GM21717 (cell line): ENCODE measurements at regions not wholly inside any gene's neighbourhood (a gene's known extent, or its start where the extent isn't known, plus 50 kb on each side); places are given as distances from the start of the nearest gene placed in this dataset.

Experiments used
- ATAC-seq: cut with Tn5 transposase; IDR thresholded peaks from one replicate; pipeline ENCODE4 v1.9.1; 2021; ENCODE audit warnings: mild to moderate bottlenecking, moderate library complexity; ENCODE audit not compliant: unreplicated experiment

DNA sequence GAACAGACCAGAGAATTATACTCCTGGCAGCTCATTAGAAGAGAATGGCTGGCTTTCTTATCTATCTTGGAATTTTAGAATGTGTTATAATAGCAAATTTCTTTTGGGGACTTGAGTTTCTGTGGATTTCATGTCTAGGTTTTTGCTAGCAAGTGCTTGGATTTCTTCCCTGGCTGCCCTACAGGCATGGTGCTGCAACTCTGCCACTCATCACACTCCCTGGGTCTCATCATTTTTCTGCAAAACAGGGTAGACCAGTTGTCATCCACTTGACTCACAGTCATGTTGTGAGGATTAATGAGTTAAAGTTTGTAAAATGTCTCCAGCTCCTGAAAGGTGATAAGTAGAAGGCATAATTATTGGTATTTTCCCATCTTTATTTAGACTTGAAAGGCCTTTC, 60.7 kb upstream of the LCORL start:
- ATAC-seq: no peak

GRCh38 chr4:18081708-18082107, 60.2 kb upstream of the LCORL start:
- no peak for ATAC-seq

DNA sequence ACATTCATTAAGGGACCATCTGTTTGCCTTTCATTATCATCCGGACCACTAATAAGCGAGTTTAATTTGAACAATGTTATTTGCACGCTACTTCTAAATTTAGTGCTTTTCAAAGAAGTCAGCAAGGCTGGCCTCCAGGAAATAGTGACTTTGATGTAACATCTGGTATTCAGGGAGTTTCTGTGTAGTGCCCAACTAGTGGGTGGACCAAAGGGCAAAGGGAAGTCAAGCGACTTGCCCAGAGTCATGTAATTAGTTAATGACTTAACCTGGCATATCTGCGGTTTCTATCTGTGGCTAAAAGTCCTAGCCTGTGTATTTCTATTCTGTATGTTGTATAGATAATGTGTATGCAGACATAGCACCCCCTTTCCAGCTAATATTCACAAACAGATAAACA, 56.3 kb upstream of the LCORL start:
- ATAC-seq: no peak

GRCh38 chr4:18075823-18076433, 54.4 kb upstream of the LCORL start:
- ATAC-seq: no peak

- no peak for ATAC-seq
Measured at GRCh38 chr4:18071894-18072293, 50.3 kb upstream of the LCORL start.
